Colonic mucosa (tissue), 4 donors: ENCODE measurements at regions not wholly inside any gene's neighbourhood (a gene's known extent, or its start where the extent isn't known, plus 50 kb on each side); places are given as distances from the start of the nearest gene placed in this dataset.

ENCODE experiments used
- DNase-seq: peaks from one replicate; pipeline ENCODE4 v3.0.0-alpha.2; 2020
- H3K27ac ChIP-seq: fragments of 200-600 bp; one replicate; pipeline ENCODE4 v1.8.0; 2021
- H3K27me3 ChIP-seq: fragments of 200-600 bp; one replicate; pipeline ENCODE4 v1.8.0; 2021
- H3K36me3 ChIP-seq: fragments of 200-600 bp; one replicate; pipeline ENCODE4 v1.8.0; 2021
- H3K4me1 ChIP-seq: fragments of 200-600 bp; one replicate; pipeline ENCODE4 v1.8.0; 2021; ENCODE audit warnings: mild to moderate bottlenecking
- H3K4me3 ChIP-seq: fragments of 200-600 bp; one replicate; pipeline ENCODE4 v1.8.0; 2021
- H3K9ac ChIP-seq, 2 donors: one replicate each; pipeline ENCODE4 v1.7.0; 2013; ENCODE audit warnings: control low read depth in 2 of 2, low read depth in 2 of 2, low read length in 2 of 2
- H3K9me3 ChIP-seq: fragments of 200-600 bp; one replicate; pipeline ENCODE4 v1.8.0; 2021
- CTCF ChIP-seq: fragments of 200-600 bp; IDR thresholded peaks from one replicate; pipeline ENCODE4 v1.8.0; 2022; ENCODE audit warnings: antibody characterized with exemption, mild to moderate bottlenecking
- intact Hi-C: fragments of 100-400 bp; cut with DNase I; formaldehyde crosslinking; loops from one replicate; pipeline ENCODE4 v1.14.1; 2022
- donor health status: healthy.
- donor health status: DM: no; HTN: no; CAD: no.
- donor health status: DM: no; HTN: no; CAD: no.

- intact Hi-C loops = no loop called here
- Histone ChIP-seq H3K9me3 (no peaks in the 10 kb centered on the region), H3K4me3 (no peak overlapping the region), H3K9ac (no peak overlapping the region), H3K27ac (no peak overlapping the region), H3K36me3 (no peaks in the 10 kb centered on the region), H3K27me3 (no peaks in the 10 kb centered on the region), H3K4me1 (no peaks in the 10 kb centered on the region)
- no peak for DNase-seq
- TF ChIP-seq CTCF = no peak
These were observed 1672.7 kb upstream of the TMEFF2 start for GRCh38 chr2:193867454-193867853.

GRCh38 chr2:193861557-193861956 is 1666.8 kb upstream of the TMEFF2 start:
- Histone ChIP-seq H3K27me3 (no peaks in the 10 kb centered on the region), H3K4me1 (no peaks in the 10 kb centered on the region), H3K27ac (no peak overlapping the region), H3K9me3 (no peaks in the 10 kb centered on the region), H3K36me3 (no peaks in the 10 kb centered on the region), H3K4me3 (no peak overlapping the region), H3K9ac (no peak overlapping the region)
- DNase-seq = no peak
- no peak for TF ChIP-seq CTCF
- intact Hi-C loops = no loop called here

GRCh38 chr2:193847991-193848390 is 1653.3 kb upstream of the TMEFF2 start:
- Histone ChIP-seq H3K9me3 (no peaks in the 10 kb centered on the region), H3K27me3 (no peaks in the 10 kb centered on the region), H3K27ac (no peak overlapping the region), H3K9ac (no peak overlapping the region), H3K4me3 (no peak overlapping the region), H3K4me1 (no peaks in the 10 kb centered on the region), H3K36me3 (no peaks in the 10 kb centered on the region)
- no peak for DNase-seq
- intact Hi-C loops = no loop called here
- TF ChIP-seq CTCF = no peak

GRCh38 chr2:193847130-193847529 is 1652.4 kb upstream of the TMEFF2 start:
- H3K4me1 ChIP-seq = no peaks in the 10 kb centered on the region
- DNase-seq = no peak
- H3K36me3 ChIP-seq = no peaks in the 10 kb centered on the region
- no peak overlapping the region for H3K27ac ChIP-seq
- intact Hi-C loops = no loop called here
- TF ChIP-seq CTCF = no peak
- H3K27me3 ChIP-seq = no peaks in the 10 kb centered on the region
- no peaks in the 10 kb centered on the region for H3K9me3 ChIP-seq
- no peak overlapping the region for H3K9ac ChIP-seq
- no peak overlapping the region for H3K4me3 ChIP-seq

GRCh38 chr2:193845604-193846003 is 1650.9 kb upstream of the TMEFF2 start:
- TF ChIP-seq CTCF = no peak
- no peak for DNase-seq

GRCh38 chr2:193843675-193844074 is 1648.9 kb upstream of the TMEFF2 start:
- H3K27ac ChIP-seq = no peak overlapping the region
- H3K36me3 ChIP-seq = no peaks in the 10 kb centered on the region
- no peak overlapping the region for H3K4me3 ChIP-seq
- H3K9ac ChIP-seq = no peak overlapping the region
- H3K9me3 ChIP-seq = no peaks in the 10 kb centered on the region
- DNase-seq = no peak
- TF ChIP-seq CTCF = no peak
- H3K27me3 ChIP-seq = no peaks in the 10 kb centered on the region
- intact Hi-C loops = no loop called here
- H3K4me1 ChIP-seq = no peaks in the 10 kb centered on the region

More at GRCh38 chr2:193845604-193846003, 1650.9 kb upstream of the TMEFF2 start:
- H3K27ac ChIP-seq = no peak overlapping the region
- H3K4me1 ChIP-seq = no peaks in the 10 kb centered on the region
- H3K9me3 ChIP-seq = no peaks in the 10 kb centered on the region
- no peaks in the 10 kb centered on the region for H3K36me3 ChIP-seq
- H3K4me3 ChIP-seq = no peak overlapping the region
- intact Hi-C loops = no loop called here
- no peak overlapping the region for H3K9ac ChIP-seq
- no peaks in the 10 kb centered on the region for H3K27me3 ChIP-seq
